ENCODE measurements at regions not wholly inside any gene's neighbourhood (a gene's known extent, or its start where the extent isn't known, plus 50 kb on each side); places are given as distances from the start of the nearest gene placed in this dataset.

GRCh38 chr2:198852248-198852647 lies 605.5 kb downstream of the SATB2 start:
- Histone ChIP-seq H3K9me3 (no peaks in the 10 kb centered on the region), H3K27me3 (ENCODE audit: low read depth) (no peaks in the 10 kb centered on the region), H3K4me1 (no peaks in the 10 kb centered on the region), H3K4me3 (no peak overlapping the region), H3K36me3 (replicated peaks) (no peaks in the 10 kb centered on the region)
- in situ Hi-C loops (cut with MboI; ENCODE audit: low sequenced_read_pairs): no loop called here
- no peak for DNase-seq (ENCODE audit: low spot score in 2 of 2)

GRCh38 chr2:198825534-198825933 lies 632.2 kb downstream of the SATB2 start:
- no peaks in the 10 kb centered on the region for H3K27me3 ChIP-seq (ENCODE audit: low read depth)
- in situ Hi-C loops (cut with MboI; ENCODE audit: low sequenced_read_pairs): no loop called here
- no peaks in the 10 kb centered on the region for H3K4me1 ChIP-seq
- no peak for DNase-seq (ENCODE audit: low spot score in 2 of 2)
- H3K9me3 ChIP-seq: no peaks in the 10 kb centered on the region
- no peaks in the 10 kb centered on the region for H3K36me3 ChIP-seq (replicated peaks)
- no peak overlapping the region for H3K4me3 ChIP-seq

- Histone ChIP-seq H3K27me3 (ENCODE audit: low read depth) (no peaks in the 10 kb centered on the region), H3K36me3 (replicated peaks) (no peaks in the 10 kb centered on the region), H3K9me3 (no peaks in the 10 kb centered on the region), H3K4me3 (no peak overlapping the region), H3K4me1 (no peaks in the 10 kb centered on the region)
- no peak for DNase-seq (ENCODE audit: low spot score in 2 of 2)
- in situ Hi-C loops (cut with MboI; ENCODE audit: low sequenced_read_pairs): no loop called here
Observed at GRCh38 chr2:198817536-198817935, 640.2 kb downstream of the SATB2 start.

GRCh38 chr2:198815626-198816025 lies 642.1 kb downstream of the SATB2 start:
- in situ Hi-C loops (cut with MboI; ENCODE audit: low sequenced_read_pairs): no loop called here
- H3K9me3 ChIP-seq: no peaks in the 10 kb centered on the region

GRCh38 chr2:198811198-198811597 lies 646.5 kb downstream of the SATB2 start:
- in situ Hi-C loops (cut with MboI; ENCODE audit: low sequenced_read_pairs): no loop called here
- no peak for DNase-seq (ENCODE audit: low spot score in 2 of 2)
- Histone ChIP-seq H3K4me1 (no peaks in the 10 kb centered on the region), H3K4me3 (no peak overlapping the region), H3K9me3 (no peaks in the 10 kb centered on the region), H3K27me3 (ENCODE audit: low read depth) (no peaks in the 10 kb centered on the region), H3K36me3 (replicated peaks) (no peaks in the 10 kb centered on the region)

More at GRCh38 chr2:198815626-198816025, 642.1 kb downstream of the SATB2 start:
- no peaks in the 10 kb centered on the region for H3K36me3 ChIP-seq (replicated peaks)
- no peak overlapping the region for H3K4me3 ChIP-seq
- no peaks in the 10 kb centered on the region for H3K4me1 ChIP-seq
- H3K27me3 ChIP-seq (ENCODE audit: low read depth): no peaks in the 10 kb centered on the region
- no peak for DNase-seq (ENCODE audit: low spot score in 2 of 2)

GRCh38 chr2:198809976-198810375 lies 647.8 kb downstream of the SATB2 start:
- DNase-seq (ENCODE audit: low spot score in 2 of 2): no peak
- H3K27me3 ChIP-seq (ENCODE audit: low read depth): no peaks in the 10 kb centered on the region
- no peaks in the 10 kb centered on the region for H3K9me3 ChIP-seq
- H3K36me3 ChIP-seq (replicated peaks): no peaks in the 10 kb centered on the region
- H3K4me1 ChIP-seq: no peaks in the 10 kb centered on the region
- no peak overlapping the region for H3K4me3 ChIP-seq
- in situ Hi-C loops (cut with MboI; ENCODE audit: low sequenced_read_pairs): no loop called here

- in situ Hi-C loops (cut with MboI; ENCODE audit: low sequenced_read_pairs): no loop called here
- H3K27me3 ChIP-seq (ENCODE audit: low read depth): no peaks in the 10 kb centered on the region
- DNase-seq (ENCODE audit: low spot score in 2 of 2): no peak
- H3K36me3 ChIP-seq (replicated peaks): no peaks in the 10 kb centered on the region
- H3K4me3 ChIP-seq: no peak overlapping the region
- H3K4me1 ChIP-seq: no peaks in the 10 kb centered on the region
- H3K9me3 ChIP-seq: no peaks in the 10 kb centered on the region
Observed at GRCh38 chr2:198807131-198807530, 650.6 kb downstream of the SATB2 start.

- H3K27me3 ChIP-seq (ENCODE audit: low read depth): no peaks in the 10 kb centered on the region
- in situ Hi-C loops (cut with MboI; ENCODE audit: low sequenced_read_pairs): no loop called here
- H3K36me3 ChIP-seq (replicated peaks): no peaks in the 10 kb centered on the region
- no peak for DNase-seq (ENCODE audit: low spot score in 2 of 2)
- no peaks in the 10 kb centered on the region for H3K9me3 ChIP-seq
- no peak overlapping the region for H3K4me3 ChIP-seq
- H3K4me1 ChIP-seq: no peaks in the 10 kb centered on the region
Observed at GRCh38 chr2:198795419-198795818, 662.3 kb downstream of the SATB2 start.

GRCh38 chr2:198791623-198792022 lies 666.1 kb downstream of the SATB2 start:
- no peaks in the 10 kb centered on the region for H3K9me3 ChIP-seq
- no peak for DNase-seq (ENCODE audit: low spot score in 2 of 2)
- no peaks in the 10 kb centered on the region for H3K4me1 ChIP-seq
- H3K36me3 ChIP-seq (replicated peaks): no peaks in the 10 kb centered on the region
- H3K4me3 ChIP-seq: no peak overlapping the region
- in situ Hi-C loops (cut with MboI; ENCODE audit: low sequenced_read_pairs): no loop called here
- no peaks in the 10 kb centered on the region for H3K27me3 ChIP-seq (ENCODE audit: low read depth)

GRCh38 chr2:198788676-198789075 lies 669.1 kb downstream of the SATB2 start:
- Histone ChIP-seq H3K4me3 (no peak overlapping the region), H3K9me3 (no peaks in the 10 kb centered on the region), H3K4me1 (no peaks in the 10 kb centered on the region), H3K27me3 (ENCODE audit: low read depth) (no peaks in the 10 kb centered on the region), H3K36me3 (replicated peaks) (no peaks in the 10 kb centered on the region)
- DNase-seq (ENCODE audit: low spot score in 2 of 2): no peak
- in situ Hi-C loops (cut with MboI; ENCODE audit: low sequenced_read_pairs): no loop called here

GRCh38 chr2:198782734-198783133 lies 675.0 kb downstream of the SATB2 start:
- DNase-seq (ENCODE audit: low spot score in 2 of 2): no peak
- H3K4me1 ChIP-seq: no peaks in the 10 kb centered on the region
- H3K27me3 ChIP-seq (ENCODE audit: low read depth): peaks cover 3% of the 10 kb centered on the region; the same call in 1 of the 2 replicates
- in situ Hi-C loops (cut with MboI; ENCODE audit: low sequenced_read_pairs): no loop called here
- no peaks in the 10 kb centered on the region for H3K9me3 ChIP-seq
- H3K36me3 ChIP-seq (replicated peaks): no peaks in the 10 kb centered on the region
- no peak overlapping the region for H3K4me3 ChIP-seq

GRCh38 chr2:198776616-198777406 lies 680.9 kb downstream of the SATB2 start:
- H3K4me1 ChIP-seq: no peaks in the 10 kb centered on the region
- H3K36me3 ChIP-seq (replicated peaks): no peaks in the 10 kb centered on the region
- in situ Hi-C loops (cut with MboI; ENCODE audit: low sequenced_read_pairs): no loop called here
- no peaks in the 10 kb centered on the region for H3K9me3 ChIP-seq
- DNase-seq (ENCODE audit: low spot score in 2 of 2): no peak
- no peak overlapping the region for H3K4me3 ChIP-seq
- H3K27me3 ChIP-seq (ENCODE audit: low read depth): peaks cover 3% of the 10 kb centered on the region; the same call in 1 of the 2 replicates

- DNase-seq (ENCODE audit: low spot score in 2 of 2): no peak
- H3K36me3 ChIP-seq (replicated peaks): no peaks in the 10 kb centered on the region
- H3K4me1 ChIP-seq: no peaks in the 10 kb centered on the region
- in situ Hi-C loops (cut with MboI; ENCODE audit: low sequenced_read_pairs): no loop called here
- no peak overlapping the region for H3K4me3 ChIP-seq
- H3K27me3 ChIP-seq (ENCODE audit: low read depth): peaks cover 3% of the 10 kb centered on the region; the same call in 1 of the 2 replicates
- H3K9me3 ChIP-seq: no peaks in the 10 kb centered on the region
Observed at GRCh38 chr2:198775737-198776136, 682.0 kb downstream of the SATB2 start.

GRCh38 chr2:198774576-198774975 lies 683.2 kb downstream of the SATB2 start:
- DNase-seq (ENCODE audit: low spot score in 2 of 2): no peak
- Histone ChIP-seq H3K9me3 (no peaks in the 10 kb centered on the region), H3K36me3 (replicated peaks) (no peaks in the 10 kb centered on the region), H3K4me1 (no peaks in the 10 kb centered on the region), H3K4me3 (no peak overlapping the region), H3K27me3 (ENCODE audit: low read depth) (no peaks in the 10 kb centered on the region)
- in situ Hi-C loops (cut with MboI; ENCODE audit: low sequenced_read_pairs): no loop called here

GRCh38 chr2:198767694-198768093 lies 690.0 kb downstream of the SATB2 start:
- no peaks in the 10 kb centered on the region for H3K4me1 ChIP-seq
- H3K36me3 ChIP-seq (replicated peaks): no peaks in the 10 kb centered on the region
- H3K27me3 ChIP-seq (ENCODE audit: low read depth): no peaks in the 10 kb centered on the region
- no peaks in the 10 kb centered on the region for H3K9me3 ChIP-seq
- H3K4me3 ChIP-seq: no peak overlapping the region
- no peak for DNase-seq (ENCODE audit: low spot score in 2 of 2)
- in situ Hi-C loops (cut with MboI; ENCODE audit: low sequenced_read_pairs): no loop called here
